Astrocyte of the cerebellum (primary cell): ENCODE measurements at regions not wholly inside any gene's neighbourhood (a gene's known extent, or its start where the extent isn't known, plus 50 kb on each side); places are given as distances from the start of the nearest gene placed in this dataset.

Source experiments
- DNase-seq: peaks from one replicate; pipeline ENCODE4 v3.0.0-alpha.2; 2011; ENCODE audit warnings: low read depth
- H3K4me3 ChIP-seq: 2 replicates; pipeline ENCODE4 v1.5.1; 2011; ENCODE audit warnings: mild to moderate bottlenecking, low read depth, low read length, moderate library complexity
- in situ Hi-C: cut with HindIII; loops from 2 replicates; pipeline ENCODE4 v1.10.0; 2017; ENCODE audit warnings: low sequenced_read_pairs
- TF ChIP-seq, protein P1 (sequence below): IDR thresholded peaks from 2 replicates; pipeline ENCODE4 v1.5.1; 2012; ENCODE audit warnings: low read length, low read depth, moderate library complexity, mild to moderate bottlenecking; ENCODE audit errors: missing control alignments

DNA sequence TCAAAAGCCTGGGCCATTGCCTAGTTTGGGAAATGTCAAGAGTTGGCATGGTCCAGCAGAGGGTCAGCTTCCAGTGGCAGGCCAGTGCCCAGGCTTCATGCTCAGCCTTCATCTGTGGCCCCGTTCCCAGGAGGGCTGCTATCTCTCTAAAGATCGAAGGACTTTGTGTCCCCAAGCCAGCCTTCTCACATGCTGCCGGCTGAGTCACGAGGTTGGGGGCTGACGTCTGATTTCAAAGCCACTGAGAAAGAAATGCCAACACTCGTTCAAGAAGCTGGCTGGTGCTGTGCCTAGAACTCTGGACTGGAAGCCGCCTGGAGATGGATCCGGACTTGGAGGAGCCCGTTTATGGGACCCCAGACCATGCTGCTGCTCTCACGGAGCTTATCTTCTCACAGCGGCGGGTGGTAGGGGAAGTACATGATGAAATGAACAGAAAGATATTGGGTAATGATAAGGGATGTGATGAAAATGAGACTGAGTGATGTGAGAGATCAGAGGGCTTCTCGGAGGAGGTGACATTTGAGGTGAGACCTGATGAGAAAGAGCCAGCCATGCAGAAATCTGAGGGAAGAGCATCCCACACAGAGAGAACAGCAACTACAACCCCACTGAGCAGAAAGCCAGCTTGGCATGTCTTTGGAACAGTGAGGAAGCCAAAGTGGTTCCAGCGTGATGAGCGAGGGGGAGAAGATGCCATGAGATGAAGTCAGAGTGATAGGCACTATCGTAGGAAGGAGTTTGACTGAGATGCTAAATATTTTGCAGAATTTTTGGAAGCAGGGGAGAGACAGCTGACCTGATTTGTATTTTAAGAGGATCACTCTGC is 54.9 kb upstream of the BOD1 start:
- in situ Hi-C loops, result no loop called here
- TF ChIP-seq, protein P1, sequence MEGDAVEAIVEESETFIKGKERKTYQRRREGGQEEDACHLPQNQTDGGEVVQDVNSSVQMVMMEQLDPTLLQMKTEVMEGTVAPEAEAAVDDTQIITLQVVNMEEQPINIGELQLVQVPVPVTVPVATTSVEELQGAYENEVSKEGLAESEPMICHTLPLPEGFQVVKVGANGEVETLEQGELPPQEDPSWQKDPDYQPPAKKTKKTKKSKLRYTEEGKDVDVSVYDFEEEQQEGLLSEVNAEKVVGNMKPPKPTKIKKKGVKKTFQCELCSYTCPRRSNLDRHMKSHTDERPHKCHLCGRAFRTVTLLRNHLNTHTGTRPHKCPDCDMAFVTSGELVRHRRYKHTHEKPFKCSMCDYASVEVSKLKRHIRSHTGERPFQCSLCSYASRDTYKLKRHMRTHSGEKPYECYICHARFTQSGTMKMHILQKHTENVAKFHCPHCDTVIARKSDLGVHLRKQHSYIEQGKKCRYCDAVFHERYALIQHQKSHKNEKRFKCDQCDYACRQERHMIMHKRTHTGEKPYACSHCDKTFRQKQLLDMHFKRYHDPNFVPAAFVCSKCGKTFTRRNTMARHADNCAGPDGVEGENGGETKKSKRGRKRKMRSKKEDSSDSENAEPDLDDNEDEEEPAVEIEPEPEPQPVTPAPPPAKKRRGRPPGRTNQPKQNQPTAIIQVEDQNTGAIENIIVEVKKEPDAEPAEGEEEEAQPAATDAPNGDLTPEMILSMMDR, result no peak
- H3K4me3 ChIP-seq, result no peak overlapping the region
- DNase-seq, result no peak

GRCh38 chr5:173672166-173672565 is 55.7 kb upstream of the BOD1 start:
- TF ChIP-seq, protein P1, result no peak
- DNase-seq, result no peak
- in situ Hi-C loops, result no loop called here
- H3K4me3 ChIP-seq, result no peak overlapping the region

DNA sequence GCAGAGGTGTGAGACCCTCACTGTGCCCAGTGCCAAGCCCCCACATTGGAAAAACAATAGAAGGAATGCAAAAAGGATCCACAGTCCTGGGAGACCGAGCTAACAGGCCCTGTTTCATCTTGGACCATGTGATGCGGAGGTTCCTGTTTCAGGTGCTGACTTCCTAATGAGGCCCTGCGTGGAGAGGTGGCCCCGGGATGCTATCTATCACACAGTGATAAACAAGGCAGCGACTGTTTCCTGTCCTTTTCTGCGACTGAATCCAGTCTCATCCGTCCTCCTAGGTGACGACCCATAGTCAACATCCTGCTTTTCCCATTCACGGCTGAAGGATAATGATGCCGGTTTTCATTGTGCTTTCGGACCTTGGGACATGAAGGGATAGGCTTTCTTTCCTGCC is 56.4 kb upstream of the BOD1 start:
- in situ Hi-C loops, result no loop called here
- TF ChIP-seq, protein P1, result no peak

DNA sequence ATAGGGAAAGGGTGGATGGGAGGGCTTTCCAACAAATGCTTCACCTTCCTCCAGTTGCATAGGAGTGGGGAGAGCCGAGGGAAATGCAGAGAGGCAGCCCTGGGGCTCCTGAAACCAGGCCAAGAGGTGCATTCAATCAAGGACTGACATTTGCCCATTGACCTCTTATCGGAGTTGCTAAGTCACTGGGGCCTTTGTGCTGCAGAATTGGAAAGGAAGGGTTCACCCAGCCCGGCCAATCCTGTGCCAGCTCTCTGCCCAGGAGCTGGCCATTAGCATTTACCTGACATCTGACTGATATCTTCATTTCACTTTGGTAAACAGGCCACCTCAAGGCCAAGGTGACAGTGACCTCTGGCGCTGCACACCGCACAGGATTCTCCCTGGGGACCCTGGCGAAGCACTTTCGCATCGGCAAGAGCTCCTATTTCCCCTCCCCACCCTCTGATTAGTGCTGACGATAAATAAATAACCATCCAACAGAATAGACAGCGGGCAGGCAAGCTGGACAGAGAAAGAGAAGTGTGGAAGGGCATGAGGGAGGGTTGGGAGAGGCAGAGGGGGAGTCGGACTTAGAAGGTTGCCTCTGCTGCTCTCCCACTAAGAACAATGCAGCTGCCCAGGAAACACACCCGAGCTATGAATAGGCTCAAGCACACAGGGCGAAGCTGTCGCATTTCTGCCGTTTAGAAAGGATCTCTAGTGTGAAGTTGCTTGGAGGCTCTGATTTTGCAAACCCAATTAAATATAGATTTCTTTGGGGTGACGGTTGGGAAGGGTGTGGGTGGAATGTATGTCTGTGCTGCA is 57.0 kb upstream of the BOD1 start:
- in situ Hi-C loops, result no loop called here
- no peak for DNase-seq
- TF ChIP-seq, protein P1, result no peak
- H3K4me3 ChIP-seq, result no peak overlapping the region

More for the DNA sequence above, 56.4 kb upstream of the BOD1 start:
- no peak for DNase-seq
- H3K4me3 ChIP-seq, result no peak overlapping the region

GRCh38 chr5:173675287-173675996 is 59.0 kb upstream of the BOD1 start:
- in situ Hi-C loops, result no loop called here
- TF ChIP-seq, protein P1, result no peak
- DNase-seq, result no peak
- H3K4me3 ChIP-seq, result no peak overlapping the region

GRCh38 chr5:173676375-173676774 is 59.9 kb upstream of the BOD1 start:
- no peak for DNase-seq
- TF ChIP-seq, protein P1, result no peak
- no peak overlapping the region for H3K4me3 ChIP-seq
- in situ Hi-C loops, result no loop called here
